Mucosa of rectum (tissue), 2 donors: ENCODE measurements at regions not wholly inside any gene's neighbourhood (a gene's known extent, or its start where the extent isn't known, plus 50 kb on each side); places are given as distances from the start of the nearest gene placed in this dataset.
A peak's percentile ranks its signal among the peaks of the same experiment; 100 is the strongest.

Experiments used
- H3K27ac ChIP-seq, 2 donors: one replicate each; pipeline ENCODE4 v1.7.0; 2013; ENCODE audit warnings: inconsistent platforms in 2 of 2, low read depth in 2 of 2, low read length in 2 of 2
- H3K27me3 ChIP-seq, 2 donors: one replicate each; pipeline ENCODE4 v1.7.0; 2013; ENCODE audit warnings: low read length in 2 of 2; ENCODE audit not compliant: control insufficient read depth in 2 of 2, insufficient read depth in 2 of 2
- H3K36me3 ChIP-seq, 2 donors: one replicate each; pipeline ENCODE4 v1.7.0; 2013; ENCODE audit warnings: low read length in 2 of 2; ENCODE audit not compliant: control insufficient read depth in 2 of 2, insufficient read depth in 2 of 2
- H3K4me1 ChIP-seq, 2 donors: one replicate each; pipeline ENCODE4 v1.7.0; 2013; ENCODE audit warnings: low read length in 2 of 2, mild to moderate bottlenecking in 1 of 2; ENCODE audit not compliant: control insufficient read depth in 2 of 2, insufficient read depth in 2 of 2
- H3K4me3 ChIP-seq, 2 donors: one replicate each; pipeline ENCODE4 v1.7.0; 2013; ENCODE audit warnings: low read length in 2 of 2
- H3K9ac ChIP-seq, 2 donors: one replicate each; pipeline ENCODE4 v1.7.0; 2013; ENCODE audit warnings: low read length in 2 of 2, low read depth in 1 of 2, mild to moderate bottlenecking in 1 of 2
- H3K9me3 ChIP-seq, 2 donors: one replicate each; pipeline ENCODE4 v1.7.0; 2013; ENCODE audit warnings: low read length in 2 of 2; ENCODE audit not compliant: control insufficient read depth in 2 of 2
- donor health status: healthy.
- donor health status: Normal muscosa, but diverticular disease.

- Histone ChIP-seq H3K27me3 (peaks cover 0 to 2% of the 10 kb centered on the region in 2 donors), H3K4me1 (no peaks in the 10 kb centered on the region), H3K9me3 (no peaks in the 10 kb centered on the region), H3K27ac (no peak overlapping the region), H3K4me3 (no peak overlapping the region), H3K9ac (no peak overlapping the region), H3K36me3 (no peaks in the 10 kb centered on the region)
Measured at GRCh38 chr10:125547010-125547650, 135.8 kb downstream of the TEX36 start.

GRCh38 chr10:125543796-125544195 is 139.2 kb downstream of the TEX36 start:
- Histone ChIP-seq H3K4me3 (no peak overlapping the region), H3K27ac (no peak overlapping the region), H3K27me3 (peaks cover 0 to 2% of the 10 kb centered on the region in 2 donors), H3K9ac (no peak overlapping the region), H3K36me3 (no peaks in the 10 kb centered on the region), H3K9me3 (no peaks in the 10 kb centered on the region), H3K4me1 (peaks cover 0 to 7% of the 10 kb centered on the region in 2 donors)

DNA sequence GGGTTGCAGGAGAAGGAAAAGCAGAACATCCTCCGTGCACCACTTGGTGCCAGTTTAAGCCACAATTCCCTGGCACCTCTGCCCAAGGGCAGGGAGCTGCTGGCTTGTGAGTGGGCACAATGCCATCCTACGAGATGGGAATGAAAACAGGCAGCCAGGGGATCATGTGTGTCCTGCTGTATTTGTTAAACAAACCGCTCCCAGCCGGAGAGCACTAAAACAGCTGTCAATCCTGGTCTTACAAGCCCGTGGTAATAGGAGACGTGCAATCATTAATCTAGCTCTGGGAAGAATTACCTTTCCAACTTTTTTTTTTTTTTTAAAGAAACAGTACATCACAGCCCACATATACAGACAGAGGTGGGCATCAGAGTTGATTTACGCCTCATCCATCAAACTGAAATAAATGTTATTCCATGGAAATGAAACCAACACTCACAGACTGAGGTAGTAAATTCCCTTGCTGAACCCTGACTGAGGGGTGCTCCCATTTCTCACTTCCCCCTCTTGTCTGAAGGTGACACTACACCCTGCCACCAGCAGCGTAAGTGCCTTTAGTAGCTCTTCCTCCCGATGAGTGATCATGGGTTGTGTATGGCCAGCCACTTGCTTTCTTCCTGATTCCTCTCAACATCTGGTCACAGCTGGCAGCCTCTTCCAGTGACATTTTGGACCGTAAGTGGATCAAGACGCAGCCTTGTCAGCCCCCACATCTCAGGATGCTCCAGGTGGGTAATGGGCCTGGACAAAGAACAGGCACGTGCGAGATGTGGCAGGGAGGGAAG is 143.8 kb downstream of the TEX36 start:
- Histone ChIP-seq H3K27ac (peak overlapping the region; percentile 17 to 66), H3K4me3 (peak overlapping the region; percentile 23 to 44)

DNA sequence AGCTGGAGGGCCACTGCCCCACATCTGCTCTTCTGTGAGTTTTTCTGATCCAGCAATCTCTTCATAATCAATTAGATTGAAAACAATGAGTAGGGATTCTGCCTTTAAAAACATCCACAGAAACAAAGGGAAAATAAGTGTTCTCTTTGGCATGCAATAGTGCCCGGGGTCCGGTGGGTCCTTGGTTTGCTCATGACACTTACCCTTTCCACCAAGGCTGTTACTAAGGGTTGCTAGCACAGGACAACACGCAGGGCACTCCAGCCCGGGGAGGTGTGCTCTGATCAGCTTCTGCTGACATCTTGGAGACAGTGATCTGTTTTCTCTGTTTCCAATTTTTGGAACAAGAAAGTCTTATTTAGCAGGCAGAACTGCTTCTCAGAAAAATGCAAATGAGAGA is 146.7 kb downstream of the TEX36 start:
- Histone ChIP-seq H3K4me1 (peaks cover 5 to 17% of the 10 kb centered on the region in 2 donors), H3K4me3 (no peak overlapping the region), H3K9ac (no peak overlapping the region), H3K27me3 (peaks cover 0 to 2% of the 10 kb centered on the region in 2 donors), H3K27ac (no peak overlapping the region), H3K9me3 (no peaks in the 10 kb centered on the region), H3K36me3 (no peaks in the 10 kb centered on the region)

More for the DNA sequence above, 143.8 kb downstream of the TEX36 start:
- Histone ChIP-seq H3K9me3 (no peaks in the 10 kb centered on the region), H3K36me3 (no peaks in the 10 kb centered on the region), H3K9ac (peak overlapping the region in 1 of 2 donors; percentile 3), H3K27me3 (no peaks in the 10 kb centered on the region), H3K4me1 (peaks cover 5 to 17% of the 10 kb centered on the region in 2 donors)

GRCh38 chr10:125535559-125535958 is 147.4 kb downstream of the TEX36 start:
- Histone ChIP-seq H3K9ac (no peak overlapping the region), H3K27me3 (peaks cover 0 to 2% of the 10 kb centered on the region in 2 donors), H3K27ac (no peak overlapping the region), H3K4me1 (peaks cover 5 to 17% of the 10 kb centered on the region in 2 donors), H3K36me3 (no peaks in the 10 kb centered on the region), H3K4me3 (no peak overlapping the region), H3K9me3 (no peaks in the 10 kb centered on the region)

DNA sequence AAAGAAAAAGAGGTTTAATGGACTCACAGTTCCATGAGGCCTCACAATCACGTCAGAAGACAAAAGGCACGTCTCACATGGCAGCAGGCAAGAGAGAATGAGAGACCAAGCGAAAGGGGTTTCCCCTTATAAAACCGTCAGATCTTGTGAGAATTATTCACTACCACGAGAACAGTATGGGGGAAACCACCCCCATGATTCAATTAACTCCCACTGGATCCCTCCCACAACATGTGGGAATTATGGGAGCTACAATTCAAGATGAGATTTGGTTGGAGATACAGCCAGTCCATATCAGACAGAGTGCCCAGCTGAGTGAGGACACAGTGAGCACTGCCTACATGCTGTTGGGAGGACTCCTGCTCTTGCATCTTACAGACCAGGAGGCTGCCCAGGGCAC is 148.4 kb downstream of the TEX36 start:
- Histone ChIP-seq H3K9me3 (no peaks in the 10 kb centered on the region), H3K4me3 (no peak overlapping the region), H3K9ac (no peak overlapping the region), H3K36me3 (no peaks in the 10 kb centered on the region), H3K4me1 (peaks cover 5 to 16% of the 10 kb centered on the region in 2 donors), H3K27ac (no peak overlapping the region), H3K27me3 (peaks cover 0 to 2% of the 10 kb centered on the region in 2 donors)

GRCh38 chr10:125533866-125534265 is 149.1 kb downstream of the TEX36 start:
- Histone ChIP-seq H3K27ac (no peak overlapping the region), H3K36me3 (no peaks in the 10 kb centered on the region), H3K9me3 (no peaks in the 10 kb centered on the region), H3K4me3 (no peak overlapping the region), H3K4me1 (peaks cover 5 to 11% of the 10 kb centered on the region in 2 donors), H3K27me3 (peaks cover 0 to 2% of the 10 kb centered on the region in 2 donors), H3K9ac (no peak overlapping the region)

DNA sequence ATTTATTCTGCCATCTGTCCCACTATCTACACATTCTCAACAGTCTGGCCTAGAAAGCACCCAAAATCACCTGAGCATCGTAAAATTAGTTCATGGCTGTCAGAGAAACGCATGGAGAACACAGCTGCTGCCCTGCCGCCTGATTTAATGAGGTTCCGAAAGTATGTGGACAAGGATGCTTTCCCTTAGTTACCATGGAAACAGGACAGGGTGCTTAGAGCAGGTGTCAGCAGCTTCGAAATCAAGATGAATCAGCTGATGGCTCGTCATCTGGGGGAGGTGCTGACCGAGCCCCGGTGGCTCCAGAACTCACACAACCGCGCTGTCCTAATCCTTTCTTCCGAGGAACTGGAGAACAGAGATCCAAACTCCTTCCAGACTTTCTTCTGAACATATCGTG is 151.5 kb downstream of the TEX36 start:
- Histone ChIP-seq H3K4me3 (no peak overlapping the region), H3K4me1 (no peaks in the 10 kb centered on the region)

DNA sequence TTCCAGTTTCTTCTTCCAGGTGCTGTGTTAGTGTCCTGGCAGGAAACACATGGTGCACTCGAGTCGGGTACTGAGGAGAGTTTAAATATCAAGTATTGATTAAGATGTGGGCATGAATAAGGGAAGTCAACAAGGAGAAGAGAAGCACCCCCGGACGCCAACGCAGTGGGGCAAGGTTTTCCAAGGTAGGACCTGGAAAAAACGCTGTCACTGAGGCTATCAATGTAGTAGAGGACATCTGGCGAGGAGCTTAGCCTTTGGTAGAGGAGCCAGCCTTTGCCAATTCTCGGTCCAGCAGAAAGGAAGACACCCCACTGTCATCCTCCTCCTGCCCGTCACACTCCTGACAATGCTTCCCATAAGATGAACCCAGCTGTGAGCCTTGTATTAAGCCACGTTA is 159.6 kb downstream of the TEX36 start:
- H3K9me3 ChIP-seq, result no peaks in the 10 kb centered on the region
- no peaks in the 10 kb centered on the region for H3K4me1 ChIP-seq
- no peak overlapping the region for H3K9ac ChIP-seq
- no peaks in the 10 kb centered on the region for H3K36me3 ChIP-seq
- H3K27me3 ChIP-seq, result no peaks in the 10 kb centered on the region
- no peak overlapping the region for H3K27ac ChIP-seq
- H3K4me3 ChIP-seq, result no peak overlapping the region

More for the DNA sequence above, 151.5 kb downstream of the TEX36 start:
- Histone ChIP-seq H3K36me3 (no peaks in the 10 kb centered on the region), H3K27me3 (peaks cover 0 to 2% of the 10 kb centered on the region in 2 donors), H3K27ac (no peak overlapping the region), H3K9ac (no peak overlapping the region), H3K9me3 (no peaks in the 10 kb centered on the region)
